Keratinocyte (primary cell): ENCODE measurements at regions not wholly inside any gene's neighbourhood (a gene's known extent, or its start where the extent isn't known, plus 50 kb on each side); places are given as distances from the start of the nearest gene placed in this dataset.
A peak's percentile ranks its signal among the peaks of the same experiment; 100 is the strongest.
"Not testable (repeated sequence)": the region's sequence is repeated elsewhere in the genome, so short reads cannot be mapped to it uniquely, and the experiment has no call there.

Experiments used
- DNase-seq: peaks from one replicate; pipeline ENCODE4 v3.0.0-alpha.2; 2011; ENCODE audit warnings: low read depth, missing footprints, low spot score
- FAIRE-seq: peaks from 2 replicates; lab custom pipeline; 2011; peaks lifted over from hg19 to GRCh38; lab: Jason Lieb, UNC
- H2AFZ ChIP-seq: 2 replicates; pipeline ENCODE4 v1.6.0; 2012; ENCODE audit warnings: low read length, control low read depth, inconsistent platforms; ENCODE audit not compliant: control insufficient read depth
- H3K27ac ChIP-seq: 2 replicates; pipeline ENCODE4 v1.5.1; 2011; ENCODE audit warnings: low read length; ENCODE audit not compliant: control insufficient read depth, insufficient read depth
- H3K27me3 ChIP-seq: 3 replicates; pipeline ENCODE4 v1.6.0; 2011; ENCODE audit warnings: low read length; ENCODE audit not compliant: control insufficient read depth, insufficient read depth; ENCODE audit errors: extremely low read depth
- H3K36me3 ChIP-seq, 2 experiments: 2 replicates in 1 of 2; 3 replicates in 1 of 2; pipeline ENCODE4 v1.5.1; 2011; ENCODE audit warnings: low read length in 2 of 2, mild to moderate bottlenecking in 1 of 2; ENCODE audit not compliant: control insufficient read depth in 2 of 2, insufficient read depth in 2 of 2; ENCODE audit errors: extremely low read depth in 1 of 2
- H3K4me1 ChIP-seq: 3 replicates; pipeline ENCODE4 v1.5.1; 2011; ENCODE audit warnings: low read length; ENCODE audit not compliant: control insufficient read depth, insufficient read depth; ENCODE audit errors: extremely low read depth
- H3K4me2 ChIP-seq: 3 replicates; pipeline ENCODE4 v1.6.0; 2011; ENCODE audit warnings: low read depth, low read length; ENCODE audit not compliant: control insufficient read depth, insufficient read depth; ENCODE audit errors: extremely low read depth
- H3K4me3 ChIP-seq, 3 experiments: fragments of 200-600 bp in 1 of 3; sonication (generic) in 1 of 3; 2 replicates in 2 of 3; 3 replicates in 1 of 3; pipeline ENCODE4 v1.5.1; 2011 to 2016; ENCODE audit warnings: low read length in 3 of 3, mild to moderate bottlenecking in 3 of 3, control low read depth in 2 of 3, inconsistent platforms in 1 of 3, low read depth in 1 of 3, mixed read lengths in 1 of 3, mixed run types in 1 of 3, moderate library complexity in 1 of 3; ENCODE audit not compliant: control insufficient read depth in 2 of 3, insufficient read depth in 2 of 3; ENCODE audit errors: extremely low read depth in 1 of 3
- H3K79me2 ChIP-seq: 2 replicates; pipeline ENCODE4 v1.6.0; 2012; ENCODE audit warnings: low read length; ENCODE audit not compliant: control insufficient read depth, insufficient read depth
- H3K9ac ChIP-seq: 3 replicates; pipeline ENCODE4 v1.6.0; 2011; ENCODE audit warnings: low read length; ENCODE audit not compliant: control insufficient read depth, insufficient read depth; ENCODE audit errors: extremely low read depth
- H3K9me1 ChIP-seq: 3 replicates; pipeline ENCODE4 v1.6.0; 2011; ENCODE audit warnings: low read length; ENCODE audit not compliant: control insufficient read depth, insufficient read depth; ENCODE audit errors: extremely low read depth
- H3K9me3 ChIP-seq: 2 replicates; pipeline ENCODE4 v1.5.1; 2012; ENCODE audit warnings: low read depth, low read length; ENCODE audit not compliant: control insufficient read depth
- H4K20me1 ChIP-seq: 3 replicates; pipeline ENCODE4 v1.6.0; 2011; ENCODE audit warnings: low read length; ENCODE audit not compliant: control insufficient read depth, insufficient read depth; ENCODE audit errors: extremely low read depth
- EZH2 ChIP-seq: IDR thresholded peaks from one replicate; pipeline ENCODE4 v1.6.1; 2012; ENCODE audit warnings: inconsistent platforms, mild to moderate bottlenecking, low read length, moderate library complexity
- dilution Hi-C: fragments of 300-500 bp; cut with MboI; formaldehyde crosslinking; loops from one replicate; pipeline ENCODE4 v1.7.0; 2020; ENCODE audit warnings: low sequenced_read_pairs; ENCODE audit not compliant: extremely low pct_ligation_motif_present
- TF ChIP-seq, protein P1 (sequence below), 3 experiments: IDR thresholded peaks in 1 of 3; conservative IDR thresholded peaks in 1 of 3; optimal IDR thresholded peaks in 1 of 3; 2 replicates in 2 of 3; 3 replicates in 1 of 3; pipeline versions ENCODE3 to v1.5.1; 2011; ENCODE audit warnings: low read length in 3 of 3, mild to moderate bottlenecking in 3 of 3, moderate library complexity in 2 of 3, control low read depth in 1 of 3, inconsistent platforms in 1 of 3; ENCODE audit not compliant: insufficient read depth in 2 of 3; ENCODE audit errors: extremely low read depth in 1 of 3

DNA sequence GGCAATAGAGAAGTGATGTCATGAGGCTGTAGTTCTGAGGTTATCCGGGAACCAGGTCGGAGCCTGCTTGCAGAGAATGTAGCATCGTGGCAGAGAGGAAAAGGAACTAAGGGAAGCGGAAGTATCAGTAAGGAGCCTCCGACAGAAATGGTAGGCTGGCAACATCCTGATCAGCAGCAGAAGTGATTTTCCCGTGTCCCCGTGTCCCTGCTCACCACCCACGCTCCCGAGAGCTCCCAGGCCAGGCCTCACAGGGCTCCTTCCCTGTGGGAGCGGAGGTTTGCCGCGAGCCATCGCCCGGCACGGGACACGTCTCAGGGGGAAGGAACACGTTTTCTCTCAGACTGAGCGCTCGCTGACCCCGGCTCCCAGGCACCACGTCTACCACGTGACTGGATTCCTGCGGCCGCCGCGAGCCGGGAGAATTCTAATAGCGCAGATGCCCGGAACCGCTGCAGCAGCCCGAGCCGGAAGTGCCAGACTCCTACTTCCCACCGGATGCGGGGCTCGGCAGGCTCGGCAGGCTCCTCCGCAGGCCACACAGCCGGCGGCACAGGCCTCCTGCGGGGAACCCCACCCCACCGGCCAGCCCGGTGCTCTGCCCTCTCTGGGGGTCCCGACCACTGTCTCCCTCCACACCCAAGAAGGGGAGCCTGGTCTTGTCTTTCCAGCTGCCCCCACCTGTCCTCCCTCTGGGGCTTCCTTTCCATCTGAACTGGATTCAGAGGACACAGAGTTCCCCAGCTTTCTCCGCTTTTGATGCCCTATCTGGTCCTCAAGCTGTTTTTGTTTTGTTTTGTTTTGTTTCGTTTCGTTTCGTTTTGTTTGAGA is 99.3 kb downstream of the BDH1 start:
- peaks cover 20% of the 10 kb centered on the region for H3K4me1 ChIP-seq
- H3K79me2 ChIP-seq, result no peaks in the 10 kb centered on the region
- H3K36me3 ChIP-seq, result no peaks in the 10 kb centered on the region
- H3K4me3 ChIP-seq, result peak overlapping the region; percentile 7 to 43 (median 19)
- H3K27me3 ChIP-seq, result no peaks in the 10 kb centered on the region
- H3K9me1 ChIP-seq, result peaks cover 2% of the 10 kb centered on the region
- TF ChIP-seq, protein P1, sequence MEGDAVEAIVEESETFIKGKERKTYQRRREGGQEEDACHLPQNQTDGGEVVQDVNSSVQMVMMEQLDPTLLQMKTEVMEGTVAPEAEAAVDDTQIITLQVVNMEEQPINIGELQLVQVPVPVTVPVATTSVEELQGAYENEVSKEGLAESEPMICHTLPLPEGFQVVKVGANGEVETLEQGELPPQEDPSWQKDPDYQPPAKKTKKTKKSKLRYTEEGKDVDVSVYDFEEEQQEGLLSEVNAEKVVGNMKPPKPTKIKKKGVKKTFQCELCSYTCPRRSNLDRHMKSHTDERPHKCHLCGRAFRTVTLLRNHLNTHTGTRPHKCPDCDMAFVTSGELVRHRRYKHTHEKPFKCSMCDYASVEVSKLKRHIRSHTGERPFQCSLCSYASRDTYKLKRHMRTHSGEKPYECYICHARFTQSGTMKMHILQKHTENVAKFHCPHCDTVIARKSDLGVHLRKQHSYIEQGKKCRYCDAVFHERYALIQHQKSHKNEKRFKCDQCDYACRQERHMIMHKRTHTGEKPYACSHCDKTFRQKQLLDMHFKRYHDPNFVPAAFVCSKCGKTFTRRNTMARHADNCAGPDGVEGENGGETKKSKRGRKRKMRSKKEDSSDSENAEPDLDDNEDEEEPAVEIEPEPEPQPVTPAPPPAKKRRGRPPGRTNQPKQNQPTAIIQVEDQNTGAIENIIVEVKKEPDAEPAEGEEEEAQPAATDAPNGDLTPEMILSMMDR (optimal IDR thresholded peaks at IDR 0.05 in 1 of 3, IDR thresholded peaks at IDR 0.05 in 1 of 3, conservative IDR thresholded peaks at IDR 0.05 in 1 of 3; ENCODE audit: extremely low read depth in 1 of 3, insufficient read depth in 2 of 3, low read length in 3 of 3), result no peak
- TF ChIP-seq EZH2, result no peak
- FAIRE-seq (no peak), DNase-seq (no peak)
- H4K20me1 ChIP-seq, result no peaks in the 10 kb centered on the region
- H3K4me2 ChIP-seq, result peak overlapping the region; percentile 50
- H3K9ac ChIP-seq, result peak overlapping the region; percentile 73
- no peaks in the 10 kb centered on the region for H3K9me3 ChIP-seq
- dilution Hi-C loops, result no loop called here
- H3K27ac ChIP-seq, result peak overlapping the region; percentile 56
- H2AFZ ChIP-seq, result peak overlapping the region; percentile 92

DNA sequence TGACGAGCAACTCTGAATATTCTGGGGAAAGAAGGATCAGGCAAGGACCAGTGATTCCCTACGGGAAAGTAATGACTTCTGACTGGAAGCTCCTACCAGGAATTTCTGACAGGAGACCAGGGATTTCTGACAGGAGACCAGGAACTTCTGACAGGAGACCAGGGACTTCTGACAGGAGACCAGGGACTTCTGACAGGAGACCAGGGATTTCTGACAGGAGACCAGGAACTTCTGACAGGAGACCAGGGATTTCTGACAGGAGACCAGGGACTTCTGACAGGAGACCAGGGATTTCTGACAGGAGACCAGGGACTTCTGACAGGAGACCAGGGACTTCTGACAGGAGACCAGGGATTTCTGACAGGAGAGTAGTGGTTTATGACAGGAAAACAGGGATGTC is 100.9 kb downstream of the BDH1 start:
- H3K9me1 ChIP-seq, H3K4me3 ChIP-seq, dilution Hi-C loops, FAIRE-seq, H3K27me3 ChIP-seq, H3K27ac ChIP-seq, H3K79me2 ChIP-seq, H3K9ac ChIP-seq, H4K20me1 ChIP-seq, H3K4me2 ChIP-seq, H3K9me3 ChIP-seq, DNase-seq, H2AFZ ChIP-seq, H3K36me3 ChIP-seq: not testable (repeated sequence)
- H3K4me1 ChIP-seq, result peaks cover 20% of the 10 kb centered on the region
